B cell (primary cell): ENCODE measurements at regions not wholly inside any gene's neighbourhood (a gene's known extent, or its start where the extent isn't known, plus 50 kb on each side); places are given as distances from the start of the nearest gene placed in this dataset.

Experiments
- ATAC-seq: fragments of 200-7000 bp; cut with Tn5 transposase; one replicate; pipeline ENCODE4 v1.10.0; 2021; ENCODE audit warnings: low read depth, mild to moderate bottlenecking, moderate number of reproducible peaks, moderate library complexity
- CTCF ChIA-PET: fragments of 350-600 bp; sonication (Branson Sonifier 250); formaldehyde crosslinking; loops from one replicate; lab custom pipeline; 2021; ENCODE audit warnings: antibody characterized with exemption, inconsistent platforms; lab: Charles Lee
- POLR2A ChIA-PET: fragments of 350-600 bp; sonication (Branson Sonifier 250); formaldehyde crosslinking; loops from one replicate; lab custom pipeline; 2021; ENCODE audit warnings: antibody characterized with exemption; lab: Charles Lee
- DNase-seq: peaks from one replicate; pipeline ENCODE4 v3.0.0; 2013
- H2AFZ ChIP-seq: 2 replicates; pipeline ENCODE4 v1.6.1; 2012; ENCODE audit warnings: mild to moderate bottlenecking, low read depth, low read length; ENCODE audit not compliant: insufficient read depth, poor library complexity, severe bottlenecking
- H3K27ac ChIP-seq, 2 donors: 1 replicate in 1 of 2; 2 replicates in 1 of 2; pipeline ENCODE4 v1.5.1; 2012 to 2013; ENCODE audit warnings: low read length in 2 of 2, mild to moderate bottlenecking in 2 of 2, moderate library complexity in 1 of 2
- H3K27me3 ChIP-seq, 4 experiments: fragments of 200-600 bp in 1 of 4; sonication (generic) in 1 of 4; replicated peaks in 1 of 4; 1 replicate in 2 of 4; 2 replicates in 2 of 4; pipeline versions ENCODE4 v1.6.1 to v1.7.0; 2013 to 2016; ENCODE audit warnings: low read length in 3 of 4, mild to moderate bottlenecking in 2 of 4, mixed read lengths in 1 of 4, moderate library complexity in 1 of 4; ENCODE audit not compliant: insufficient read depth in 4 of 4, control insufficient read depth in 3 of 4; ENCODE audit errors: control extremely low read depth in 1 of 4
- H3K36me3 ChIP-seq, 2 experiments: replicated peaks in 1 of 2; 1 replicate in 1 of 2; 2 replicates in 1 of 2; pipeline versions ENCODE4 v1.6.1 to v1.7.1; 2013; ENCODE audit warnings: low read length in 1 of 2; ENCODE audit not compliant: insufficient read depth in 2 of 2, control insufficient read depth in 1 of 2; ENCODE audit errors: control extremely low read depth in 1 of 2, extremely low read depth in 1 of 2
- H3K4me1 ChIP-seq, 2 donors: fragments of 200-600 bp in 1 of 2; sonication (generic) in 1 of 2; 1 replicate in 1 of 2; 2 replicates in 1 of 2; pipeline versions ENCODE4 v1.5.1 to v1.6.1; 2013 to 2017; ENCODE audit warnings: low read length in 2 of 2; ENCODE audit not compliant: control insufficient read depth in 2 of 2, insufficient read depth in 2 of 2
- H3K4me2 ChIP-seq: replicated peaks from 2 replicates; pipeline ENCODE3; 2012; ENCODE audit warnings: mild to moderate bottlenecking, low read depth, low read length; ENCODE audit not compliant: poor library complexity, severe bottlenecking
- H3K4me3 ChIP-seq, 5 experiments: fragments of 200-600 bp in 1 of 5; sonication (generic) in 1 of 5; 1 replicate in 3 of 5; 2 replicates in 2 of 5; pipeline versions ENCODE4 v1.5.1 to v1.7.0; 2011 to 2016; ENCODE audit warnings: low read length in 4 of 5, mild to moderate bottlenecking in 4 of 5, low read depth in 2 of 5, control low read depth in 1 of 5, moderate library complexity in 1 of 5; ENCODE audit not compliant: insufficient read depth in 1 of 5; ENCODE audit errors: control extremely low read depth in 1 of 5, extremely low read depth in 1 of 5
- H3K79me2 ChIP-seq: fragments of 200-600 bp; sonication (generic); one replicate; pipeline ENCODE4 v1.6.0; 2016; ENCODE audit warnings: low read length; ENCODE audit not compliant: control insufficient read depth, insufficient read depth
- H3K9ac ChIP-seq: fragments of 200-600 bp; sonication (generic); 2 replicates; pipeline ENCODE4 v1.6.1; 2017; ENCODE audit warnings: mild to moderate bottlenecking, low read length, moderate library complexity
- H3K9me3 ChIP-seq, 3 donors: one replicate each; pipeline versions ENCODE4 v1.6.1 to v1.7.1; 2013; ENCODE audit warnings: low read length in 2 of 3; ENCODE audit not compliant: control insufficient read depth in 2 of 3, insufficient read depth in 1 of 3; ENCODE audit errors: control extremely low read depth in 1 of 3
- H4K20me1 ChIP-seq: 2 replicates; pipeline ENCODE4 v1.6.0; 2012; ENCODE audit warnings: mild to moderate bottlenecking, low read length; ENCODE audit not compliant: insufficient read depth, control insufficient read depth, poor library complexity, severe bottlenecking
- H3K27ac Mint-ChIP-seq: one replicate; pipeline ENCODE4 v1.8.0; 2021; ENCODE audit warnings: mixed read lengths
- H3K27me3 Mint-ChIP-seq: one replicate; pipeline ENCODE4 v1.8.0; 2021; ENCODE audit warnings: mixed read lengths
- H3K4me1 Mint-ChIP-seq: one replicate; pipeline ENCODE4 v1.8.0; 2021; ENCODE audit warnings: mixed read lengths
- H3K4me3 Mint-ChIP-seq: one replicate; pipeline ENCODE4 v1.8.0; 2021; ENCODE audit warnings: mixed read lengths
- H3K9me3 Mint-ChIP-seq: one replicate; pipeline ENCODE4 v1.8.0; 2022; ENCODE audit warnings: mixed read lengths; ENCODE audit not compliant: insufficient read depth
- CTCF ChIP-seq: fragments of 200-600 bp; IDR thresholded peaks from one replicate; pipeline ENCODE4 v1.8.0; 2022; ENCODE audit warnings: antibody characterized with exemption, mild to moderate bottlenecking
- EZH2 ChIP-seq: IDR thresholded peaks from 2 replicates; pipeline ENCODE4 v1.6.1; 2012; ENCODE audit warnings: borderline replicate concordance, low read depth, mild to moderate bottlenecking, moderate library complexity, low read length; ENCODE audit not compliant: insufficient read depth, poor library complexity, severe bottlenecking
- whole genome bisulfite sequencing: methylation state at CpG from one replicate; pipeline ENCODE4 v1.1.5; 2013; ENCODE audit warnings: missing lambda C conversion rate; ENCODE audit not compliant: insufficient coverage; 5-methylcytosine and 5-hydroxymethylcytosine counted together
- intact Hi-C: fragments of 100-400 bp; cut with micrococcal nuclease; formaldehyde crosslinking; loops from one replicate; pipeline ENCODE4 v1.10.0; 2022

GRCh38 chr20:18913701-18914100, 100.1 kb downstream of the SCP2D1 start:
- peaks cover 11% of the 10 kb centered on the region for H3K27me3 Mint-ChIP-seq
- no peak overlapping the region for H3K27ac Mint-ChIP-seq
- Histone ChIP-seq H3K4me1 (no peaks in the 10 kb centered on the region), H3K4me3 (no peak overlapping the region), H3K36me3 (no peaks in the 10 kb centered on the region), H4K20me1 (no peaks in the 10 kb centered on the region), H3K9me3 (no peaks in the 10 kb centered on the region), H3K4me2 (no peak overlapping the region), H3K9ac (no peak overlapping the region), H3K79me2 (no peaks in the 10 kb centered on the region), H2AFZ (no peak overlapping the region), H3K27me3 (peaks cover 0 to 6% (median 0%) of the 10 kb centered on the region in 4 experiments), H3K27ac (no peak overlapping the region)
- WGBS = 100% methylated on average over 1 of the region's 1 CpG
- H3K4me1 Mint-ChIP-seq = no peaks in the 10 kb centered on the region
- H3K4me3 Mint-ChIP-seq = no peak overlapping the region
- no peak for TF ChIP-seq EZH2
- no peak for TF ChIP-seq CTCF
- H3K9me3 Mint-ChIP-seq = no peaks in the 10 kb centered on the region
- ATAC-seq (no peak), DNase-seq (no peak)
- intact Hi-C loops = no loop called here
- ChIA-PET POLR2A (no interaction called here), CTCF (no interaction called here)

GRCh38 chr20:18914796-18915195, 101.2 kb downstream of the SCP2D1 start:
- ChIA-PET CTCF (no interaction called here), POLR2A (no interaction called here)
- H4K20me1 ChIP-seq = no peaks in the 10 kb centered on the region
- Mint-ChIP-seq H3K27ac (no peak overlapping the region), H3K4me1 (no peaks in the 10 kb centered on the region), H3K4me3 (no peak overlapping the region), H3K9me3 (no peaks in the 10 kb centered on the region), H3K27me3 (peaks cover 11% of the 10 kb centered on the region)
- H3K9me3 ChIP-seq = no peaks in the 10 kb centered on the region
- H2AFZ ChIP-seq = no peak overlapping the region
- H3K4me1 ChIP-seq = no peaks in the 10 kb centered on the region
- H3K79me2 ChIP-seq = no peaks in the 10 kb centered on the region
- 100% methylated on average over 1 of the region's 2 CpGs for WGBS
- H3K9ac ChIP-seq = no peak overlapping the region
- ATAC-seq = no peak
- intact Hi-C loops = no loop called here
- H3K27ac ChIP-seq = no peak overlapping the region
- H3K4me2 ChIP-seq = no peak overlapping the region
- H3K27me3 ChIP-seq = peaks cover 0 to 6% (median 0%) of the 10 kb centered on the region in 4 experiments
- TF ChIP-seq CTCF = no peak
- no peak for TF ChIP-seq EZH2
- DNase-seq = no peak
- H3K4me3 ChIP-seq = no peak overlapping the region
- no peaks in the 10 kb centered on the region for H3K36me3 ChIP-seq
